ENCODE measurements at regions not wholly inside any gene's neighbourhood (a gene's known extent, or its start where the extent isn't known, plus 50 kb on each side); places are given as distances from the start of the nearest gene placed in this dataset.

DNA sequence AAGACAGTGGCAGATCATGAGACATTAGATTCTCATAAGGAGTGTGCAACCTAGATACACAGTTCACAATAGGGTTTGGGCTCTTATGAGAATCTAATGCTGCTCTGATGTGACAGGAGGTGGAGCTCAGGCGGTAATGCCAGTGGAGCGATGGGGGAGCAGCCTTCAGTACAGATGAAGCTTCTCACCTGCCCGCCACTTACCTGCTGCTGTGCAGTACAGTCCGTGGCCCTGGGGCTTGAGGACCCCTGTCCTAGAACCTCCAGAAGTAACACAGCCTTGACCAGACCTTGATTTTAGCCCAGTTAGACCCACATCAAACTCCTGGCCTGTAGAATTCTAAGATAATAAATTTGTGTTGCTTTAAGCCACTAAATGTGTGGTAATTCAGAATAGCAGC is 215.1 kb upstream of the MIR17HG start:
- Mint-ChIP-seq H3K9me3 (0 out of 3 replicates have a peak, but pooled peaks cover 3% of the 10 kb centered on the region), H3K27ac (no peak overlapping the region), H3K27me3 (ENCODE audit: insufficient read depth, low read depth, poor library complexity) (no peaks in the 10 kb centered on the region), H3K4me1 (peaks cover 16% of the 10 kb centered on the region), H3K36me3 (ENCODE audit: low read depth) (no peaks in the 10 kb centered on the region), H3K4me3 (no peak overlapping the region)
- Histone ChIP-seq H3K79me2 (replicated peaks; ENCODE audit: insufficient read depth) (no peaks in the 10 kb centered on the region), H3F3A (replicated peaks; ENCODE audit: low read depth) (no peaks in the 10 kb centered on the region), H3K4me3 (no peak overlapping the region), H3K27me3 (ENCODE audit: insufficient read depth) (no peaks in the 10 kb centered on the region), H3K9me2 (ENCODE audit: insufficient read depth) (no peaks in the 10 kb centered on the region), H2AFZ (no peak overlapping the region), H3K36me3 (ENCODE audit: insufficient read depth) (no peaks in the 10 kb centered on the region), H3K4me2 (no peak overlapping the region), H3K4me1 (ENCODE audit: insufficient read depth) (peaks cover 21% of the 10 kb centered on the region), H4K20me1 (replicated peaks; ENCODE audit: insufficient read depth) (no peaks in the 10 kb centered on the region), H3K27ac (ENCODE audit: low read depth) (no peak overlapping the region)
- no peak for TF ChIP-seq ZNF114 (CRISPR knock-in tag; IDR thresholded peaks at IDR 0.05)
- ATAC-seq (no peak), DNase-seq (ENCODE audit: low spot score) (no peak)

DNA sequence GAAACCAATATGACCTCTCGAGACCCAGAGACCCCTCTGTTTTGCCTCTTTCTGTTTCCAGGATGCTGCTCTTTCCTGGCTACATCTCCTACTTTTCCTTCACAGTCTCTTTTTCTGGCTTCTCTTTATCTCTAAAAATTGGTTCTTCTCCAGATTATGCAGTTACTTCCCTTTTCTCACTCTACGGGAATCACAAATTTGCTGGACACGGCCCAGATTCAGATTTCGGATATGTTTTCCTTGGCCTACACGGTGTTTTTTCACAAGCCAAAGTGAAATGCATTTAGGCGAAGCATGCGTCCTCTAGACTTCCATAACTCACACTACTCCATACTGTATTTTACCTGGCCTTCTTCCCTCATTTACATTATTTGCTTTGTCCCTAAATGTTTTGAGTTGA is 214.7 kb upstream of the MIR17HG start:
- Mint-ChIP-seq H3K27ac (no peak overlapping the region), H3K4me3 (no peak overlapping the region), H3K27me3 (ENCODE audit: insufficient read depth, low read depth, poor library complexity) (no peaks in the 10 kb centered on the region)
- TF ChIP-seq STAT1 (IDR thresholded peaks at IDR 0.05; ENCODE audit: unreplicated experiment) (no peak), ZNF114 (CRISPR knock-in tag; IDR thresholded peaks at IDR 0.05) (no peak), NANOG (IDR thresholded peaks at IDR 0.05; ENCODE audit: borderline replicate concordance) (no peak), JUNB (IDR thresholded peaks at IDR 0.05; ENCODE audit: unreplicated experiment) (no peak), ZNF331 (CRISPR knock-in tag; IDR thresholded peaks at IDR 0.05; ENCODE audit: low read depth) (no peak), POLR2AphosphoS5 (IDR thresholded peaks at IDR 0.05; ENCODE audit: low read depth) (no peak)
- TF ChIP-seq, protein P1, sequence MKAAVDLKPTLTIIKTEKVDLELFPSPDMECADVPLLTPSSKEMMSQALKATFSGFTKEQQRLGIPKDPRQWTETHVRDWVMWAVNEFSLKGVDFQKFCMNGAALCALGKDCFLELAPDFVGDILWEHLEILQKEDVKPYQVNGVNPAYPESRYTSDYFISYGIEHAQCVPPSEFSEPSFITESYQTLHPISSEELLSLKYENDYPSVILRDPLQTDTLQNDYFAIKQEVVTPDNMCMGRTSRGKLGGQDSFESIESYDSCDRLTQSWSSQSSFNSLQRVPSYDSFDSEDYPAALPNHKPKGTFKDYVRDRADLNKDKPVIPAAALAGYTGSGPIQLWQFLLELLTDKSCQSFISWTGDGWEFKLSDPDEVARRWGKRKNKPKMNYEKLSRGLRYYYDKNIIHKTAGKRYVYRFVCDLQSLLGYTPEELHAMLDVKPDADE (IDR thresholded peaks at IDR 0.05): no peak
- TF ChIP-seq, protein P2, sequence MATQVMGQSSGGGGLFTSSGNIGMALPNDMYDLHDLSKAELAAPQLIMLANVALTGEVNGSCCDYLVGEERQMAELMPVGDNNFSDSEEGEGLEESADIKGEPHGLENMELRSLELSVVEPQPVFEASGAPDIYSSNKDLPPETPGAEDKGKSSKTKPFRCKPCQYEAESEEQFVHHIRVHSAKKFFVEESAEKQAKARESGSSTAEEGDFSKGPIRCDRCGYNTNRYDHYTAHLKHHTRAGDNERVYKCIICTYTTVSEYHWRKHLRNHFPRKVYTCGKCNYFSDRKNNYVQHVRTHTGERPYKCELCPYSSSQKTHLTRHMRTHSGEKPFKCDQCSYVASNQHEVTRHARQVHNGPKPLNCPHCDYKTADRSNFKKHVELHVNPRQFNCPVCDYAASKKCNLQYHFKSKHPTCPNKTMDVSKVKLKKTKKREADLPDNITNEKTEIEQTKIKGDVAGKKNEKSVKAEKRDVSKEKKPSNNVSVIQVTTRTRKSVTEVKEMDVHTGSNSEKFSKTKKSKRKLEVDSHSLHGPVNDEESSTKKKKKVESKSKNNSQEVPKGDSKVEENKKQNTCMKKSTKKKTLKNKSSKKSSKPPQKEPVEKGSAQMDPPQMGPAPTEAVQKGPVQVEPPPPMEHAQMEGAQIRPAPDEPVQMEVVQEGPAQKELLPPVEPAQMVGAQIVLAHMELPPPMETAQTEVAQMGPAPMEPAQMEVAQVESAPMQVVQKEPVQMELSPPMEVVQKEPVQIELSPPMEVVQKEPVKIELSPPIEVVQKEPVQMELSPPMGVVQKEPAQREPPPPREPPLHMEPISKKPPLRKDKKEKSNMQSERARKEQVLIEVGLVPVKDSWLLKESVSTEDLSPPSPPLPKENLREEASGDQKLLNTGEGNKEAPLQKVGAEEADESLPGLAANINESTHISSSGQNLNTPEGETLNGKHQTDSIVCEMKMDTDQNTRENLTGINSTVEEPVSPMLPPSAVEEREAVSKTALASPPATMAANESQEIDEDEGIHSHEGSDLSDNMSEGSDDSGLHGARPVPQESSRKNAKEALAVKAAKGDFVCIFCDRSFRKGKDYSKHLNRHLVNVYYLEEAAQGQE (IDR thresholded peaks at IDR 0.05; ENCODE audit: unreplicated experiment): no peak
- TF ChIP-seq, protein P3, sequence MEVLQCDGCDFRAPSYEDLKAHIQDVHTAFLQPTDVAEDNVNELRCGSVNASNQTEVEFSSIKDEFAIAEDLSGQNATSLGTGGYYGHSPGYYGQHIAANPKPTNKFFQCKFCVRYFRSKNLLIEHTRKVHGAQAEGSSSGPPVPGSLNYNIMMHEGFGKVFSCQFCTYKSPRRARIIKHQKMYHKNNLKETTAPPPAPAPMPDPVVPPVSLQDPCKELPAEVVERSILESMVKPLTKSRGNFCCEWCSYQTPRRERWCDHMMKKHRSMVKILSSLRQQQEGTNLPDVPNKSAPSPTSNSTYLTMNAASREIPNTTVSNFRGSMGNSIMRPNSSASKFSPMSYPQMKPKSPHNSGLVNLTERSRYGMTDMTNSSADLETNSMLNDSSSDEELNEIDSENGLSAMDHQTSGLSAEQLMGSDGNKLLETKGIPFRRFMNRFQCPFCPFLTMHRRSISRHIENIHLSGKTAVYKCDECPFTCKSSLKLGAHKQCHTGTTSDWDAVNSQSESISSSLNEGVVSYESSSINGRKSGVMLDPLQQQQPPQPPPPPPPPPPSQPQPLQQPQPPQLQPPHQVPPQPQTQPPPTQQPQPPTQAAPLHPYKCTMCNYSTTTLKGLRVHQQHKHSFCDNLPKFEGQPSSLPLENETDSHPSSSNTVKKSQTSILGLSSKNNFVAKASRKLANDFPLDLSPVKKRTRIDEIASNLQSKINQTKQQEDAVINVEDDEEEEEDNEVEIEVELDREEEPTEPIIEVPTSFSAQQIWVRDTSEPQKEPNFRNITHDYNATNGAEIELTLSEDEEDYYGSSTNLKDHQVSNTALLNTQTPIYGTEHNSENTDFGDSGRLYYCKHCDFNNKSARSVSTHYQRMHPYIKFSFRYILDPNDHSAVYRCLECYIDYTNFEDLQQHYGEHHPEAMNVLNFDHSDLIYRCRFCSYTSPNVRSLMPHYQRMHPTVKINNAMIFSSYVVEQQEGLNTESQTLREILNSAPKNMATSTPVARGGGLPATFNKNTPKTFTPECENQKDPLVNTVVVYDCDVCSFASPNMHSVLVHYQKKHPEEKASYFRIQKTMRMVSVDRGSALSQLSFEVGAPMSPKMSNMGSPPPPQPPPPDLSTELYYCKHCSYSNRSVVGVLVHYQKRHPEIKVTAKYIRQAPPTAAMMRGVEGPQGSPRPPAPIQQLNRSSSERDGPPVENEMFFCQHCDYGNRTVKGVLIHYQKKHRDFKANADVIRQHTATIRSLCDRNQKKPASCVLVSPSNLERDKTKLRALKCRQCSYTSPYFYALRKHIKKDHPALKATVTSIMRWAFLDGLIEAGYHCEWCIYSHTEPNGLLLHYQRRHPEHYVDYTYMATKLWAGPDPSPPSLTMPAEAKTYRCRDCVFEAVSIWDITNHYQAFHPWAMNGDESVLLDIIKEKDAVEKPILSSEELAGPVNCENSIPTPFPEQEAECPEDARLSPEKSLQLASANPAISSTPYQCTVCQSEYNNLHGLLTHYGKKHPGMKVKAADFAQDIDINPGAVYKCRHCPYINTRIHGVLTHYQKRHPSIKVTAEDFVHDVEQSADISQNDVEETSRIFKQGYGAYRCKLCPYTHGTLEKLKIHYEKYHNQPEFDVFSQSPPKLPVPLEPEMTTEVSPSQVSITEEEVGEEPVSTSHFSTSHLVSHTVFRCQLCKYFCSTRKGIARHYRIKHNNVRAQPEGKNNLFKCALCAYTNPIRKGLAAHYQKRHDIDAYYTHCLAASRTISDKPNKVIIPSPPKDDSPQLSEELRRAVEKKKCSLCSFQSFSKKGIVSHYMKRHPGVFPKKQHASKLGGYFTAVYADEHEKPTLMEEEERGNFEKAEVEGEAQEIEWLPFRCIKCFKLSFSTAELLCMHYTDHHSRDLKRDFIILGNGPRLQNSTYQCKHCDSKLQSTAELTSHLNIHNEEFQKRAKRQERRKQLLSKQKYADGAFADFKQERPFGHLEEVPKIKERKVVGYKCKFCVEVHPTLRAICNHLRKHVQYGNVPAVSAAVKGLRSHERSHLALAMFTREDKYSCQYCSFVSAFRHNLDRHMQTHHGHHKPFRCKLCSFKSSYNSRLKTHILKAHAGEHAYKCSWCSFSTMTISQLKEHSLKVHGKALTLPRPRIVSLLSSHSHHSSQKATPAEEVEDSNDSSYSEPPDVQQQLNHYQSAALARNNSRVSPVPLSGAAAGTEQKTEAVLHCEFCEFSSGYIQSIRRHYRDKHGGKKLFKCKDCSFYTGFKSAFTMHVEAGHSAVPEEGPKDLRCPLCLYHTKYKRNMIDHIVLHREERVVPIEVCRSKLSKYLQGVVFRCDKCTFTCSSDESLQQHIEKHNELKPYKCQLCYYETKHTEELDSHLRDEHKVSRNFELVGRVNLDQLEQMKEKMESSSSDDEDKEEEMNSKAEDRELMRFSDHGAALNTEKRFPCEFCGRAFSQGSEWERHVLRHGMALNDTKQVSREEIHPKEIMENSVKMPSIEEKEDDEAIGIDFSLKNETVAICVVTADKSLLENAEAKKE (CRISPR knock-in tag; IDR thresholded peaks at IDR 0.05): no peak
- TF ChIP-seq, protein P4, sequence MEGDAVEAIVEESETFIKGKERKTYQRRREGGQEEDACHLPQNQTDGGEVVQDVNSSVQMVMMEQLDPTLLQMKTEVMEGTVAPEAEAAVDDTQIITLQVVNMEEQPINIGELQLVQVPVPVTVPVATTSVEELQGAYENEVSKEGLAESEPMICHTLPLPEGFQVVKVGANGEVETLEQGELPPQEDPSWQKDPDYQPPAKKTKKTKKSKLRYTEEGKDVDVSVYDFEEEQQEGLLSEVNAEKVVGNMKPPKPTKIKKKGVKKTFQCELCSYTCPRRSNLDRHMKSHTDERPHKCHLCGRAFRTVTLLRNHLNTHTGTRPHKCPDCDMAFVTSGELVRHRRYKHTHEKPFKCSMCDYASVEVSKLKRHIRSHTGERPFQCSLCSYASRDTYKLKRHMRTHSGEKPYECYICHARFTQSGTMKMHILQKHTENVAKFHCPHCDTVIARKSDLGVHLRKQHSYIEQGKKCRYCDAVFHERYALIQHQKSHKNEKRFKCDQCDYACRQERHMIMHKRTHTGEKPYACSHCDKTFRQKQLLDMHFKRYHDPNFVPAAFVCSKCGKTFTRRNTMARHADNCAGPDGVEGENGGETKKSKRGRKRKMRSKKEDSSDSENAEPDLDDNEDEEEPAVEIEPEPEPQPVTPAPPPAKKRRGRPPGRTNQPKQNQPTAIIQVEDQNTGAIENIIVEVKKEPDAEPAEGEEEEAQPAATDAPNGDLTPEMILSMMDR (conservative IDR thresholded peaks at IDR 0.05; ENCODE audit: low read depth in 2 of 2): no peak

More for the DNA sequence above, 214.7 kb upstream of the MIR17HG start:
- Histone ChIP-seq H3K9me2 (ENCODE audit: insufficient read depth) (no peaks in the 10 kb centered on the region), H4K20me1 (replicated peaks; ENCODE audit: insufficient read depth) (no peaks in the 10 kb centered on the region), H3K4me3 (no peak overlapping the region), H3K4me2 (no peak overlapping the region), H2AFZ (no peak overlapping the region), H3K36me3 (ENCODE audit: insufficient read depth) (no peaks in the 10 kb centered on the region), H3K4me1 (ENCODE audit: insufficient read depth) (peaks cover 25% of the 10 kb centered on the region), H3K79me2 (replicated peaks; ENCODE audit: insufficient read depth) (no peaks in the 10 kb centered on the region), H3F3A (replicated peaks; ENCODE audit: low read depth) (no peaks in the 10 kb centered on the region), H3K27ac (ENCODE audit: low read depth) (no peak overlapping the region), H3K27me3 (ENCODE audit: insufficient read depth) (no peaks in the 10 kb centered on the region)
- H3K36me3 Mint-ChIP-seq (ENCODE audit: low read depth): no peaks in the 10 kb centered on the region
- no peak for DNase-seq (ENCODE audit: low spot score)
- 0 out of 3 replicates have a peak, but pooled peaks cover 3% of the 10 kb centered on the region for H3K9me3 Mint-ChIP-seq
- peaks cover 20% of the 10 kb centered on the region for H3K4me1 Mint-ChIP-seq
- no peak for ATAC-seq

Measured in GM23338 (cell line).